ENCODE measurements at regions not wholly inside any gene's neighbourhood (a gene's known extent, or its start where the extent isn't known, plus 50 kb on each side); places are given as distances from the start of the nearest gene placed in this dataset.

DNA sequence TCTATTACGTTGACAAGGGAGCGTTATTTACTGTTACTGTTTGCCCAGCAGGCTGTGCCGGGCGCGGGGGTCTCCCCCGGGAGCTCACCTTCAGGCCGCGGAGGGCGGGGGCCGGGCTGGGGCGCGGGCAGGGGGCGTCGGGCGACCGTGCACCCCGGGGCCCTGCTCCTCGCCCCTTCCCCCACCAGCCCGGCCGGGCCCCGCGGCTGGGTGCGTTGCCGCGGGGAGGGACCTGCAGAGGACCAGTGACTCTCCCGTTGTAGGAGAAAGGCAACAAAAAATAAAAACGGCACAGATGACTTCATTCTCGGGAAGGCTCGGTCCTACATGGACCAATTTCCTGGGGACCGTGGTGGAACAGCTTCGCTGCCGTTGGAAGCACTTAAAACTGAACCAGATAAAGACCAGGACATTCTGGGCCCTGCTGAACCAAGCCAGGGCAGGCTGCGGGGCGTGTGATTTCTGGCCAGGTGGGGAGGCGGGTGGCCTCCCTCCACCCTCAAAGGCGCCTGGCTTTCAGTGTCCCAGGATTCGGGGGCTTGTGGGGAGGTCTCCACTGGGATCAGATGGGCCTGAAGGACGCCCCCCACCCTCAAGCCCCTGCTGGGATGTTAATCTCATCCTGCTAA, 57.4 kb downstream of the IGLL1 start:
- DNase-seq (ENCODE audit: low read depth, low spot score) = no peak

DNA sequence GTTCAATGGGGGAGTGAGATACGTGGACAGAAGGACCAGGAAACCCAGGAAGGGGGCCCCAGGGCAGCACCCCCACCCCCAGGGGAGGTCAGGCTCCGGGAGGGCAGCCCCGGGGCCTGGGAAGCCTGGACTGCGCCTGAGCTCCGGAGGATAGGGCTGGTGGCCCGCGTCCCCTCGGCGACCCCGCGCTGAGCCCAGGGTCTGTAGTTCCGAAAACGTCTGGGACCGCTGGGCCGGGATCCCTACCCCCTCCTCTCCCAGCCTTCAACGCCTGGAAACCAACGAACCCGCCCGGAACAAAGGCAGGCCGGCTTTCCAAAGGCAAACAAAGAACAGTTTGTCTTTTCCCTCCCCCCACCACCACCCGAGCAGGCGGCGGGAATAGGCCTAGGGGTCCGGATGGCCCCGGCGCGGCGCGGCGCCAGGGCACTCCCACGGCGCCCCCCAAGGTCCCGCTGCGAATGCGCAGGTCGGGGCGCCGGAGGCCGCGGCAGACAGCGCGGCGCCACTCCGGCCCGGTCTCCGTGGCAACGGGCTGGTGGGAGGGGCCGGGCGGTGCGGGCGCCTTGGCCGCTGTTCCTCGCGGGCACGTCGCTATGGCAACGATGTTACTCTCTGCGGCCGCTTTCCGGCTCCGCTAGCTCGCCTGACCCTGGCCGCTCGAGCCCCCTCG, 58.5 kb downstream of the IGLL1 start:
- no peak for DNase-seq (ENCODE audit: low read depth, low spot score)

- no peak for DNase-seq (ENCODE audit: low read depth, low spot score)
These were observed 59.1 kb downstream of the IGLL1 start for GRCh38 chr22:23520863-23521440.

DNA sequence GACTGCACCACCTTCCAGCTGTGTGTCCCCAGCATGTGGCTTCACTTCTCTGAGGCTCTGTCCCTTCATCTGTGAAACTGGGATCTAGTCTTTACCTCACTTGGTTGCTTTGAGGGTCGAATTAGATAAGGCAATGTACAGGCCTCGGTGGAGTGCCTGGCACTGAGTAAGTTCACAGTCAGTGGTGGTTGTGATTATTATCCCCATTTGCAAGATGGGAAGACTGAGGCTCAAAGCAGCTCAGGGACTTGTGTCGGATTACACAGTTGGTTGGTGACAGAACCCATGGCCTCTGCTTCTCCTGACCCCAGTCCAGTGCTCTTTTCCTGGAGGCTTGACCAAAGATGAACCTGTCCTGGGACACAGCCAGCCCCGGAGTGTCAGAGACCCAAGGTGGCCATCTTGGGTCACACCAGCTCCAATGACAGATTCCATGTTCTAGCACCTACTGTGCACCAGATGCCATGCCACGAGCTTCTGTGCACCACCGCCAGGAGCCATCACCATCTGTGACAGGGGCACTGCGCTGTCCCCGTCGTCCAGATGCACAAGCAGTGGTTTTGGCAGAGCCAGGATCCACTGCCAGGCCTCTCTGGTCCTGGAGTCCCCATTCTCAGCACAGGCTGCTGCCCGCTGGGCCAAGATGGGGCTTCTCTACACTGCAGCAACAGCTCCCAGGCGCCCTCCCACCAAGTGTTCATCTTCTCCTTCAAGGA, 60.5 kb downstream of the IGLL1 start:
- DNase-seq (ENCODE audit: low read depth, low spot score) = no peak

- no peak for DNase-seq (ENCODE audit: low read depth, low spot score)
These were observed 61.5 kb downstream of the IGLL1 start for GRCh38 chr22:23518376-23519187.

DNA sequence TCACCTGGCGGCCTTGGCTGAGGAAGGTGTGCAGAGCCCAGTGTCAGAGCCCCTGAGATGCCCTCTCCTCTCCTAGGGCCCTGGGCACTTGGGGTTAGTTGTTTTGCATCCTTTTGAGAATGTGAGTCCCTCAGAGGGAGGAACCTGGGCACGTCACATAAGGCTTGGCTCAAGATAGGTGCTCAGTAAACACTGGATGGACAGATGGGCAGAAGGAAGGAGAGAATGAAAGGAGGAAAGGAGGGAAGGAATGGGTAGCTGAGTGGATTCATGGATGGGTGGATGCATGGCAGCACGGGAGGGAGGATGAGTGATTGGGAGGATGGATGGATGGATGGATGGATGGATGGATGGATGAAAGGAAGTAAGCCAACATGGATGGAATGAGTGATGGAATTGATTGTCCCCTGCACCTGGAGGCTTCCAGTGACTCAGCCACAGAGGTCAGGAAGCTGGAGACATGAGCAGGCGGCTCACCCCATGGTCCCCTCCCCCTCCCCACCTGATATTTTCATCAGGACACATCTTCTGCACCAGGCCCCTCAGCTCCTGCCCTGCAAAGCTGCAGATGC, 62.2 kb downstream of the IGLL1 start:
- no peak for DNase-seq (ENCODE audit: low read depth, low spot score)

- DNase-seq (ENCODE audit: low read depth, low spot score) = no peak
These were observed 63.8 kb downstream of the IGLL1 start for GRCh38 chr22:23516304-23516703.

DNA sequence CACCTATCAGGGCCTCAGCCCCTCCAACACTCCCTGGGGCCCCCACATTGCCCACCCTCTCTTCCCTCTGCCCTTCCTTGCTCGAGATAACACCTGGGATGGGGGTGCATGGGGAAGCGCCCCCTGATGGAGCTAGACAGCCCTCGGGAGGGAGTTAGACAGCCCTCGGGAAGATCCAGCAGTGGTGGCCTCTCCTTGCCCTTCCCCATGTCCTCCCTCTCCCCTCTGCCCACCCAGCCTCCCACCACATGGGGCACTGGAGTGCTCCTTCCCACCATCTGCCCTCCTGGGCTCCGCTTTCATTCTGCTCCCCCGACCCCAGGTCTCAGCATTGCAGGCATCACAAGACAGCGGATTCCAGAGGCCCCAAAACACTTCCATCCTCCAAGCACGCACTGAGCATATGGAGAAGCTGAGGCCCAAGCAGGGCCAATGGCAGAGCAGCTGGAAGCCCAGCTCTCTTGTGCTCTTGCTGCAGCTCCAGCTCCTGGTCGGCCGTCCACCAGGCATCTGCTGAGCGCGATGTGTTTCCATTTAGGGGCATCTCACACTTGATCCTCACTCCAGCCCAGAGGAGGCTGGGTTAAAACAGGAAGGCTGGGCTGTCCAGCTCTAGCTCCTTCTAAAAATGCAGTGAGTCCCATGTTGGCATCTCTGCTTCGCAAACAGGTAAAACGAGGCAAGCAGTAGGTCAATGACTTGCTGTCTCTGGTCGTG, 65.6 kb downstream of the IGLL1 start:
- DNase-seq (ENCODE audit: low read depth, low spot score) = no peak

DNA sequence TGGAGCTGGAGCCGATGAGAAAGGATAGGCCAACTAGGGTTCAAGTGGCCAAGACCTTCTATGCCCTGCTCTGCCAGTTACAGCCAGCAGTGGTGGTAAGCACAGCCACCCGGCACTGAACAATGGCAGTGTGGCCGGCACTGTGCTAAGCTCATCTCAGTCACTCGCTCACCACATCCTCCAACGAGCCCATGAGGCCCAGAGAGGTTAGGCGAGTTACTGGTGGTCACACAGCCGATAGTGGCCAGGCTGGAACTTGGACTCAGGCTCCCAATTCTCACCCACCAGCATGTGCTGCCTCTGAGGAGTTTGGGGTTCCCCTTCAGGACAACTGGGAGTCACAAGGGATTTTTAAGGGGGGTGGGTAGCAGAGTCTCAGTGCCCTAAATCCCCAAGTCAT, 66.4 kb downstream of the IGLL1 start:
- DNase-seq (ENCODE audit: low read depth, low spot score) = no peak

DNA sequence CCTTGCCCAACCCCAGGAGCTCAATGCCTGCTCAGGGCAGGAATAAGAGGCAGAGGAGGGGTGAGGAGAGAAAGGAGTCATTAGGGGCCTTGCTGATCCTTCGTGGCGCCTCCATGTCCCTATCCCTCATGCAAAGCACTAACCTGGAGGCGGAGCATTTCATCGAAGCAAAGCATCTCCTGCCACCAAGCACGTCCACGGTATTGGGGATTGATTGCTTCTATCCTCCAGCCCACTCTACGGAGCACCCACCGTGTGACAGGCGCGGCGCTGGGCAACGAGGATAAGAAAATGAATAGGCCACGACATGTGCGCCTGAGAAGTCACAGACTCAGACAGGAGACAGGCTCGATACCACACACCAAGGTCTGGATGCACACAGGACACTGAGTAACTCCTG, 67.0 kb downstream of the IGLL1 start:
- DNase-seq (ENCODE audit: low read depth, low spot score) = no peak

DNA sequence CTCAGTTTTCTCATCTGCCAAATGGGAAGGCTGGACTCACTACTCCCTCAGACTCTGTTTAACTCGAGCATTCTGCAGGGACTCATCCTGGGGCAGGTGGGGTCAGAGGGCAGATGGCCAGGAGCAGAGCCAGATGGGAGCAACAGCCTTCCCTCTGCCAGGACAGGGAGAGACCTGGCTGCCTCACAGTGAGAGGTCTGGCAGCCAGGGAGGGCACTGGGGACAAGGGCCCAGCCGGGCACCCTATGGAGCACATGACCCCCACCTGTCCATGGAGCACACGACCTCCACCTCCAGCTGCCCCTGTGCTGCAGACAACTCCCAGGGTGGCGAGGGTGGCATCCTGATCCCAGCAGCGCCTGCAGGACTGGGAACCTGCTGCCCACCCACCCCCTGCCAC, 67.4 kb downstream of the IGLL1 start:
- DNase-seq (ENCODE audit: low read depth, low spot score) = no peak

DNA sequence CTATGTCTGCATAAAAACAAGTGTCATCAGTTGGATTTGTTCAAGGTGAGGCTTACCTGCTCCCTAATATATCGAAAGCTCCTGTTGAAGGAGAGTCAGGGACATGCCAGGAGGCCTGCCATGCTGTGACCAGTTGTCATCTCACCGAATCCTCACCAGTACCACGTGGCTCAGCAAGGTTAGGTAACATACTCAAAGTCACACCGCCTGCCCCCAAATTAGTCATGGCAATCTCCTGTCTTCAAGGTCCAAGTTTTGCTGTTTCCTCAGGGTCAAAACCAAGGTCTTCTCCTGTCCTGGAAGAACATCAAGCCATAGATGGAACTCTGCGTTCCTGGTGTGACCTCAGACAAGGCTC, 67.8 kb downstream of the IGLL1 start:
- DNase-seq (ENCODE audit: low read depth, low spot score) = no peak

GRCh38 chr22:23511627-23512347, 68.3 kb downstream of the IGLL1 start:
- no peak for DNase-seq (ENCODE audit: low read depth, low spot score)

- DNase-seq (ENCODE audit: low read depth, low spot score) = no peak
These were observed 70.4 kb downstream of the IGLL1 start for GRCh38 chr22:23509571-23510302.

- no peak for DNase-seq (ENCODE audit: low read depth, low spot score)
These were observed 75.6 kb downstream of the IGLL1 start for GRCh38 chr22:23504516-23504915.

- no peak for DNase-seq (ENCODE audit: low read depth, low spot score)
These were observed 76.2 kb downstream of the IGLL1 start for GRCh38 chr22:23503736-23504440.

DNA sequence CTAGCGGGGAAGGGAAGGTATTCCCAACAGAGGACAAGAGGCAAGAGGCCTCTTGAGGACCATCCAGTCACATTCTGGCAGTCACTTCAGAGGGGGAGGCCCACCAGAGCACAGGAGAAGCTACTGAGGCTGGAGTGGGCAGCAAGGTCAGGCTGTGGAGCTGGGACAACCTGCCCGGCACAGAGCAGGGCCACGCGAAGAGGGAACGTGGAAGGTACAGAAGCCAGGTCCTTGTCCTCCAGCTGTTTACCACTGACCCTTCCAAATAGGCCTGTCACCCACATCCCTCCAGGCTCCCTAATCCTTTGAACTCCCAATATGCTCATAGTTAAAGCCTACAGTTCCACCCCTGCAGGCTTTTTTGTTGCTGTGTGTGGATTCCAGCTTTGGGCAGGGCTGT, 76.9 kb downstream of the IGLL1 start:
- no peak for DNase-seq (ENCODE audit: low read depth, low spot score)

GRCh38 chr22:23501708-23502107, 78.4 kb downstream of the IGLL1 start:
- DNase-seq (ENCODE audit: low read depth, low spot score) = no peak

DNA sequence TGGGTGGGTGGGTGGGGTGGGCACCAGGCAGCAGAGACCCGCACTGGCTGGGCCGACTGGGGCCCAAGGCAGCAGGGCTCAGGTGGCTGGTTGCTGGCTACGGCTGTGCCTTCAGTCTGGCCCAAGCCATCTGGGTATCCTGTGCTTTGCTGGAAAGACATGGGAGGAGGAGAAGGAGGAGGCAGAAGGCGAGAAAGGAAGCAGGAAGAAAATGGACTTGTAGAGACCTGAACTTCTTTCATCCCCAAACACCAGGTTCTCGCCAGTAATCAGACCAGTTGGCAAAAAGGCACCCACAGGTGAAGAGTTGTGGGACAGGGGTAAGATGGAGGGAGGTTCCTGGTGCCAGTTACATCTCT, 78.8 kb downstream of the IGLL1 start:
- no peak for DNase-seq (ENCODE audit: low read depth, low spot score)

All from activated CD4-positive, CD25-positive, alpha-beta regulatory T cell treated with anti-CD3 and anti-CD28 coated beads, Interleukin-2, amount 50 U/mL, for 16 hours (primary cell).